ENCODE measurements at regions not wholly inside any gene's neighbourhood (a gene's known extent, or its start where the extent isn't known, plus 50 kb on each side); places are given as distances from the start of the nearest gene placed in this dataset.

DNA sequence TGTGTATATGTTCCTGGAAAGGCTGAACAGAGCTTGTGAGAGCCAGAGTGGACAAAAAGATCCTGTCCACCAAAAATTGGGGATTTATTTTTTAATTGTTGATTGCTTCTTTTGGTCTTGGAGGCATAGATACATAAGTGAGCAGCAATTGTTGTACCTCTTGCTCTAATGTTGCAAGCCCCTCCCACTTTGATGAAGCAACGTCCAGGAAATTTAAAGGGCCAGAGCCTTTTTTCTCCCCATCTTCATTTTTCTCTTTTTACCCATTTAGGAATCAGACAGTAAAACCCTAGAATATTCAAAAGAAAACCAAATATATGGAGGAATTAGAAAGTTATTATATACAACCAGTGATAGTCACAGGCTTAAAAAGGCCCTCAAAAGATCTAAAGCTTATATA, 871.8 kb upstream of the NRXN1 start:
- no peak for TF ChIP-seq EZH2 (IDR thresholded peaks at IDR 0.05; ENCODE audit: insufficient read depth, poor library complexity, severe bottlenecking)
- no peak for TF ChIP-seq EZH2phosphoT487 (IDR thresholded peaks at IDR 0.05; ENCODE audit: insufficient read depth, low read depth)

Data from GM23248 (cell line).